ENCODE measurements at regions not wholly inside any gene's neighbourhood (a gene's known extent, or its start where the extent isn't known, plus 50 kb on each side); places are given as distances from the start of the nearest gene placed in this dataset.

DNA sequence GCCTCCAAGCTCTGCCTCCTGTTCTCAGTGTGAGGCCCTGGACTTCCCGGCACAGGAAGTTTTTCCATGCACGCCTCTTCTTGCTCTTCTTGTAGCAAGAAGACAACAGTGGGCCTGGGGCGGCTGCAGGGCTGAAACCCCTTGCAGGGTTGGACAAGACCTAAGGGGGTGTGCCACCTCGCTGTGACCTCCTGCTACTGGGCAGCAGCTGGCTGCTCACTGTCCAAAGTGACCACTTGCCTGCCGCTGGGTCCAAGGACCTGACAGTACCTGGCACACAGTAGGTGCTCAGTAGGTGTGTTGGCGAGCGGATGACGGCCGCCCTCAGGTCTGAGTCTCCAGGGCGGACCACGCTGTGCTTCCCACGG, 331.6 kb downstream of the C16orf95 start:
- no peak for TF ChIP-seq YY1 (IDR thresholded peaks at IDR 0.05)
- TF ChIP-seq, protein P1, sequence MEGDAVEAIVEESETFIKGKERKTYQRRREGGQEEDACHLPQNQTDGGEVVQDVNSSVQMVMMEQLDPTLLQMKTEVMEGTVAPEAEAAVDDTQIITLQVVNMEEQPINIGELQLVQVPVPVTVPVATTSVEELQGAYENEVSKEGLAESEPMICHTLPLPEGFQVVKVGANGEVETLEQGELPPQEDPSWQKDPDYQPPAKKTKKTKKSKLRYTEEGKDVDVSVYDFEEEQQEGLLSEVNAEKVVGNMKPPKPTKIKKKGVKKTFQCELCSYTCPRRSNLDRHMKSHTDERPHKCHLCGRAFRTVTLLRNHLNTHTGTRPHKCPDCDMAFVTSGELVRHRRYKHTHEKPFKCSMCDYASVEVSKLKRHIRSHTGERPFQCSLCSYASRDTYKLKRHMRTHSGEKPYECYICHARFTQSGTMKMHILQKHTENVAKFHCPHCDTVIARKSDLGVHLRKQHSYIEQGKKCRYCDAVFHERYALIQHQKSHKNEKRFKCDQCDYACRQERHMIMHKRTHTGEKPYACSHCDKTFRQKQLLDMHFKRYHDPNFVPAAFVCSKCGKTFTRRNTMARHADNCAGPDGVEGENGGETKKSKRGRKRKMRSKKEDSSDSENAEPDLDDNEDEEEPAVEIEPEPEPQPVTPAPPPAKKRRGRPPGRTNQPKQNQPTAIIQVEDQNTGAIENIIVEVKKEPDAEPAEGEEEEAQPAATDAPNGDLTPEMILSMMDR (IDR thresholded peaks at IDR 0.05; ENCODE audit: low read depth, low read length, missing input control), result no peak
- TF ChIP-seq, protein P2, sequence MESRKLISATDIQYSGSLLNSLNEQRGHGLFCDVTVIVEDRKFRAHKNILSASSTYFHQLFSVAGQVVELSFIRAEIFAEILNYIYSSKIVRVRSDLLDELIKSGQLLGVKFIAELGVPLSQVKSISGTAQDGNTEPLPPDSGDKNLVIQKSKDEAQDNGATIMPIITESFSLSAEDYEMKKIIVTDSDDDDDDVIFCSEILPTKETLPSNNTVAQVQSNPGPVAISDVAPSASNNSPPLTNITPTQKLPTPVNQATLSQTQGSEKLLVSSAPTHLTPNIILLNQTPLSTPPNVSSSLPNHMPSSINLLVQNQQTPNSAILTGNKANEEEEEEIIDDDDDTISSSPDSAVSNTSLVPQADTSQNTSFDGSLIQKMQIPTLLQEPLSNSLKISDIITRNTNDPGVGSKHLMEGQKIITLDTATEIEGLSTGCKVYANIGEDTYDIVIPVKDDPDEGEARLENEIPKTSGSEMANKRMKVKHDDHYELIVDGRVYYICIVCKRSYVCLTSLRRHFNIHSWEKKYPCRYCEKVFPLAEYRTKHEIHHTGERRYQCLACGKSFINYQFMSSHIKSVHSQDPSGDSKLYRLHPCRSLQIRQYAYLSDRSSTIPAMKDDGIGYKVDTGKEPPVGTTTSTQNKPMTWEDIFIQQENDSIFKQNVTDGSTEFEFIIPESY (IDR thresholded peaks at IDR 0.05), result no peak
- TF ChIP-seq FOXA1 (IDR thresholded peaks at IDR 0.05), result no peak
- no peak for TF ChIP-seq TAF1 (conservative IDR thresholded peaks at IDR 0.05)
- TF ChIP-seq RAD21 (IDR thresholded peaks at IDR 0.05), result no peak
- TF ChIP-seq, protein P3, sequence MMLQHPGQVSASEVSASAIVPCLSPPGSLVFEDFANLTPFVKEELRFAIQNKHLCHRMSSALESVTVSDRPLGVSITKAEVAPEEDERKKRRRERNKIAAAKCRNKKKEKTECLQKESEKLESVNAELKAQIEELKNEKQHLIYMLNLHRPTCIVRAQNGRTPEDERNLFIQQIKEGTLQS (IDR thresholded peaks at IDR 0.05), result no peak

All from liver (tissue), 3 donors.